Stimulated activated CD4-positive, alpha-beta T cell treated with anti-CD3 and anti-CD28 coated beads, Interleukin-1b, Interleukin-23, amount 100 ng/mL, for 24 hours (primary cell): ENCODE measurements at regions not wholly inside any gene's neighbourhood (a gene's known extent, or its start where the extent isn't known, plus 50 kb on each side); places are given as distances from the start of the nearest gene placed in this dataset.
"Not testable (repeated sequence)": the region's sequence is repeated elsewhere in the genome, so short reads cannot be mapped to it uniquely, and the experiment has no call there.

Experiments used
- DNase-seq, 4 experiments: peaks; one replicate each; pipeline ENCODE4 v3.0.0-alpha.2; 2020; ENCODE audit warnings: low read depth in 4 of 4, low spot score in 1 of 4

- DNase-seq, result no peak
Observed at GRCh38 chr5:89374818-89375521, 492.0 kb upstream of the MEF2C start.

GRCh38 chr5:89374144-89374784 is 491.3 kb upstream of the MEF2C start:
- no peak for DNase-seq

GRCh38 chr5:89372176-89372575 is 489.2 kb upstream of the MEF2C start:
- DNase-seq, result no peak

- DNase-seq, result no peak
Observed at GRCh38 chr5:89371646-89372045, 488.7 kb upstream of the MEF2C start.

- DNase-seq, result no peak
Observed at GRCh38 chr5:89359046-89359445, 476.1 kb upstream of the MEF2C start.

- DNase-seq, result no peak
Observed at GRCh38 chr5:89353837-89354551, 471.0 kb upstream of the MEF2C start.

GRCh38 chr5:89351975-89352374 is 469.0 kb upstream of the MEF2C start:
- DNase-seq, result no peak

GRCh38 chr5:89351222-89351621 is 468.2 kb upstream of the MEF2C start:
- no peak for DNase-seq

GRCh38 chr5:89350684-89351083 is 467.7 kb upstream of the MEF2C start:
- no peak for DNase-seq

- no peak for DNase-seq
Observed at GRCh38 chr5:89349246-89349980, 466.4 kb upstream of the MEF2C start.

- no peak for DNase-seq
Observed at GRCh38 chr5:89346573-89346972, 463.6 kb upstream of the MEF2C start.

GRCh38 chr5:89343666-89344065 is 460.7 kb upstream of the MEF2C start:
- no peak for DNase-seq

- DNase-seq, result no peak
Observed at GRCh38 chr5:89342106-89342876, 459.3 kb upstream of the MEF2C start.

GRCh38 chr5:89338935-89339334 is 456.0 kb upstream of the MEF2C start:
- DNase-seq, result no peak

GRCh38 chr5:89336111-89336510 is 453.1 kb upstream of the MEF2C start:
- DNase-seq, result no peak

GRCh38 chr5:89330140-89330539 is 447.2 kb upstream of the MEF2C start:
- DNase-seq, result no peak

GRCh38 chr5:89327608-89328007 is 444.6 kb upstream of the MEF2C start:
- DNase-seq, result no peak

GRCh38 chr5:89324990-89325389 is 442.0 kb upstream of the MEF2C start:
- DNase-seq, result no peak

GRCh38 chr5:89320421-89321277 is 437.7 kb upstream of the MEF2C start:
- no peak for DNase-seq

GRCh38 chr5:89317838-89318237 is 434.9 kb upstream of the MEF2C start:
- not testable (repeated sequence) for DNase-seq
